GM10266 (cell line): ENCODE measurements at regions not wholly inside any gene's neighbourhood (a gene's known extent, or its start where the extent isn't known, plus 50 kb on each side); places are given as distances from the start of the nearest gene placed in this dataset.

ENCODE experiments used
- DNase-seq: peaks from one replicate; pipeline ENCODE4 v3.0.0; 2012; ENCODE audit errors: extremely low spot score
- TF ChIP-seq, protein P1 (sequence below): IDR thresholded peaks from 2 replicates; pipeline ENCODE4 v1.5.1; 2012; ENCODE audit warnings: mild to moderate bottlenecking, low read depth; ENCODE audit not compliant: control insufficient read depth, insufficient read depth; ENCODE audit errors: missing control alignments

DNA sequence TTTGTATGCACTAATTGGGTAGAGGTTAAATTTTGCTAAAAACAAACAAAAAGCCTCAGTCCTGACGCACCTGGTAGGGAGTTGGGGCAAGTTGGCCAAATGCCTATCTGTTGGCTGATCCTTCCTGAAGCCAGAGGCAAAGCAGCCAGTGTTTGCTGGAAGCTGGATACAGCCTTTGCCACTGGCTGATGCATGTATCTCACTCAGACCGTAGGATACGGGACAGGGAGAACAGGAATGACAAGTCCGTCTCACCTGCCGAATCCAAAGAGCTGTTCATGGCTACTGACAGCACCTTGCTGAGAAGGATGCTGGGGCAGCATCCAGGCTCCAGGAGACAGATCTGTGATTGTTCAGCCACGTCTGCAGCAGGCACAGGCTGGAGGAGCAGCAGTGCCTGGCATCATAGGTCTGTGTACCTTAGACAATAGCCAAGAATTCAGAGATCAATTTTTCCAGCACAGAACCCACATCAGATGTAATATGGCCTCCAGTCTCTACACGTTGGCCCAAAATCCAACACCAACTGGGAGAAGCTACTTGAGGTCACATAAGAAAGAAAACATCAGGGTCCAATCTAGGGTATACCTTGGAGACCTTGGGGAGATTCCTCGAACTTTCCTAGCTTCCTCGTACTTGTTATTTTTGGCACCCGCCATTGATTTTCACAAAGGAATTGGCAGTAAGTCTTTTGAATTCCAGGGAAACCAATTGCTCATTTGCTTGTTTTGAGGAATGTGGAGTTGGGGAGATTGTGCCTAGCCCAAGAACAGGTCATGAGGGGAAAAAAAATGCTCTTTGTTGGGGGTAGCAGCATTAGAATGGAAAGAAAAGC, 108.5 kb upstream of the ARMC2 start:
- TF ChIP-seq, protein P1, sequence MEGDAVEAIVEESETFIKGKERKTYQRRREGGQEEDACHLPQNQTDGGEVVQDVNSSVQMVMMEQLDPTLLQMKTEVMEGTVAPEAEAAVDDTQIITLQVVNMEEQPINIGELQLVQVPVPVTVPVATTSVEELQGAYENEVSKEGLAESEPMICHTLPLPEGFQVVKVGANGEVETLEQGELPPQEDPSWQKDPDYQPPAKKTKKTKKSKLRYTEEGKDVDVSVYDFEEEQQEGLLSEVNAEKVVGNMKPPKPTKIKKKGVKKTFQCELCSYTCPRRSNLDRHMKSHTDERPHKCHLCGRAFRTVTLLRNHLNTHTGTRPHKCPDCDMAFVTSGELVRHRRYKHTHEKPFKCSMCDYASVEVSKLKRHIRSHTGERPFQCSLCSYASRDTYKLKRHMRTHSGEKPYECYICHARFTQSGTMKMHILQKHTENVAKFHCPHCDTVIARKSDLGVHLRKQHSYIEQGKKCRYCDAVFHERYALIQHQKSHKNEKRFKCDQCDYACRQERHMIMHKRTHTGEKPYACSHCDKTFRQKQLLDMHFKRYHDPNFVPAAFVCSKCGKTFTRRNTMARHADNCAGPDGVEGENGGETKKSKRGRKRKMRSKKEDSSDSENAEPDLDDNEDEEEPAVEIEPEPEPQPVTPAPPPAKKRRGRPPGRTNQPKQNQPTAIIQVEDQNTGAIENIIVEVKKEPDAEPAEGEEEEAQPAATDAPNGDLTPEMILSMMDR: no peak
- DNase-seq: no peak

DNA sequence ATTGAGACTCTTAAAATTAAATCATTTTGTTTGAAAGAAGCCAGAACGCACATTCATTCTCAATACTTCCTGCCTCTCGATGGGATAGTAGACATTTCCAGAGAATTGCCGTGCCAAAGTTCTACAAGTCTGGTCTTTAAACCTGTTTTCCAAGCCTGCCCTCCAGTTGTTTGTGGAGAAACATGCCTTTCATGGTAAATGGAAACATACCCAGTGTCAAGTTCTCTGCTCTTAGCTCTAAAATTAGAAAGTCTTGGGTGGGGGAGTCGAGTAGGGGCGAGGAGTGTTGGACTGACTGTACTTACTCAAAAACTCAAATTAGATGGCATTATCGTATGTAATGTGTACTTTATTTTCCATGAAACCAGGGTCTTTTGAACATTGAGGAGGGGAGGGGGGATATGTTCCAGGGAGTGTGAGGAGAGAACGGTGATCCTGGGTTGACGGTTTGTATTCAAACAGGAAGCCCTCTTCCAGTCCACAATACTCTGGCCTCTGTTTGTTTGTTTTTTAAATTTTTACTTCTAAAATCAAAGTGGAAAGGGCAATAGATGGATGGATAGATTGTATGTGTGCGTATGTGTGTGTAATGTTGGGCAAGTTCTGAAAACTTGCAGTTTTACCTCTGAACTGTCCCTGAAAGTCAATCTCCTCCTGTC, 106.8 kb upstream of the ARMC2 start:
- TF ChIP-seq, protein P1: no peak
- DNase-seq: no peak

DNA sequence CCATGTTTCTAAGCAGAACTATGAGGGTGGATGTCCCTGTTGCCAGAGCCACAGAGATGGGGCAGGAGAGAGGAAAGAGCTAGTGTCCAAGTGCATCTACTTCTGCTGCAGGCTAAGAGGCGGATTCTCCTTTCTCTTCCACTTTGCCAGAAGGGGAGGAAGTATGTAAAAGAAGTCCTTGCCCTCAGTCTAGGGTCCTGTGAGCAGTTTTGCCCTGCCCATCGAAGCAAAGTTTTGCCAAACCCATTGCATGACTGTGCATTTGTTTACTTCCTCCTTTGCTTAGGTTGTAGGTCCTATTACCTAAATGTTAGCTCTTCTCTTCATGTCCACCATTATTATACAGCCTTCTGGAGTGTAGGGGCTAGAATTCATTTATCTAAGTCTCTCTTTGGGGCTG, 106.2 kb upstream of the ARMC2 start:
- TF ChIP-seq, protein P1: no peak
- no peak for DNase-seq

DNA sequence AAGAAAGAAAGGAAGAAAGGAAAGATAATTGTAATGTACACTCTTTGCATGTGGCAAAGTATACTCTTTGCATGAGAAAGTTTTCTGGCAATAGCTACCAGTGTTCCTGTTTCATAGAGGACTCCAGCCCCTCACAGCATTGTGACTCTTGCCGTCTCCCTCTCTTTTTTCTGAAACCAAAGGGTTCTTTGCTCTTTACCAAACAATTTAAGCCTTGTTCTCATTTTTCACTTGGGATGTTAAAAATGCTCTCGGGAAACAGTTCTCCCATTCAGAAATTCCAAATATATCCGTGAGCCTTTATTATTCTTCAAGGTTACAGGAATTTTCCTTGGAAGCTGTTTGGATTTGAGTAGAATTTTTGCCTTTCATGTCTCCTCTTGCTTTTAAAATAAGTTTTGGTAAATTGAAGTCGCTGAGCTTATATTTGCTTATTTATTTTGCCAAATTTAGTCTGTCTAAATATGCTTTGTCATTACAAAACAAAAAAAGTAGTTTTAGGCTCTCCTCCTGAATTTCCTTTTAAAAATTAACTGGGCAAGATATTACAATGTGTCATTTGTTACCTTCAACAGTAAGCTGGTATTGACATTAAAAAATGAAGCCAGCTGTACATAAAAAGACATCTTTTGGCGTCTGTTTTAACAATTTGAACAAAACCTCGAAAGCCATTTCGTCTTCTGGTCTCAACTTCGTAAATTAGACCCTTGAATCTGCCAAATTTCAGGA, 103.8 kb upstream of the ARMC2 start:
- DNase-seq: no peak
- TF ChIP-seq, protein P1: no peak

DNA sequence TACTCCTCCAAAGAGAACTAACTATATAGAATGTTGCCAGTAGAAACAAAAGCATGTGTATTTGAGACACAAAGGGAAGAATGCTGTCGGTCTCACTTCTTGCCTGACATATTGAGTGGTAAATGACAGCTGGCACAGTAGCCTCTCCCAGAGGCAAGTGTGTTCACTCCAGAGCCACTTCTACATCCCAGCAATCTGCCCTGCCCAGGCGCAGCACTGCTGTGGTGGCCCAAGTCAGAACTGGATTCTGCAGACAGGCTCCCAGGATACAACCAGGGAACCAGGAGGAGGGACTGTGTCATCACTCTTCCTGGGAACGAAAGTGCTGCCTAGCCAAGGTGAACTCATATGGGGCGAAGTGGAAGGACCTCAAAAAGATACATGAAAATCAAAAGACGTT, 103.2 kb upstream of the ARMC2 start:
- no peak for DNase-seq
- TF ChIP-seq, protein P1: no peak

DNA sequence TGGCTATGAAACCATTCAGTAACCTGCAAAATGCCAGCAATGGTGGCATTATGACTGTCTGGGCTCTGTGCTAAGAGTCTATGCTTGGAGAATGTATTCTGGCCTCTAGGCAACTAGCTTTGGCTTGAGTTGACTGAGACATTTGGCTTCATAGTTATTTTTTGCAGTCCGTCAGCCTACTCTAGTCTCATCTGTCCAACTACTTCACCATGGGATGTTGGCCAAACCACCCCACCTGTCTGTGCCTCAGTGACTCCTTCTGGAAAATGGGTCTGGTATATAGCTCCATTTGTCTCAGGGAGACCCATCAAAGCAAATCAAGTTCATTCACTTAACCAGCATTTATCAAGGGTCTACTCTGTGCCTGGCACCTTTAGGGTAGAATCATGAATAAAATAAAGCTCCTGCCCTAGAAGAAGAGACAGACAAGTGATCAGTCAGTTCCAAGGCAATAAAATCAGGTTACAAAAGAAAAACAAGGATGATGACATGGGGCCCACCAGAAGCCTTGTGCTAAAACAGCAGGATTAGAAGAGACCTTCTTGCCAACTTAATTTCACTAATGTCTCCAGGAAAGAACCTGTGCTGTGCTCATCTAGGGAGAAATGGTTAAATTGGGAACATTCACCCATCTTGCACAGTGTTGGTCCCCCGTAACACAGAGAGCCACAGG, 102.4 kb upstream of the ARMC2 start:
- no peak for DNase-seq
- TF ChIP-seq, protein P1: no peak
